Fibroblast of lung (primary cell): ENCODE measurements at regions not wholly inside any gene's neighbourhood (a gene's known extent, or its start where the extent isn't known, plus 50 kb on each side); places are given as distances from the start of the nearest gene placed in this dataset.

Experiments used
- EZH2 ChIP-seq: IDR thresholded peaks from 2 replicates; pipeline ENCODE4 v1.5.1; 2012; ENCODE audit warnings: low read length, control low read depth, mild to moderate bottlenecking; ENCODE audit errors: missing control alignments
- TF ChIP-seq, protein P1 (sequence below), 2 donors: IDR thresholded peaks in 1 of 2; conservative IDR thresholded peaks in 1 of 2; 1 replicate in 1 of 2; 2 replicates in 1 of 2; pipeline ENCODE4 v1.5.1; 2011 to 2012; ENCODE audit warnings: low read length in 2 of 2, control low read depth in 1 of 2, inconsistent platforms in 1 of 2, low read depth in 1 of 2, mild to moderate bottlenecking in 1 of 2

DNA sequence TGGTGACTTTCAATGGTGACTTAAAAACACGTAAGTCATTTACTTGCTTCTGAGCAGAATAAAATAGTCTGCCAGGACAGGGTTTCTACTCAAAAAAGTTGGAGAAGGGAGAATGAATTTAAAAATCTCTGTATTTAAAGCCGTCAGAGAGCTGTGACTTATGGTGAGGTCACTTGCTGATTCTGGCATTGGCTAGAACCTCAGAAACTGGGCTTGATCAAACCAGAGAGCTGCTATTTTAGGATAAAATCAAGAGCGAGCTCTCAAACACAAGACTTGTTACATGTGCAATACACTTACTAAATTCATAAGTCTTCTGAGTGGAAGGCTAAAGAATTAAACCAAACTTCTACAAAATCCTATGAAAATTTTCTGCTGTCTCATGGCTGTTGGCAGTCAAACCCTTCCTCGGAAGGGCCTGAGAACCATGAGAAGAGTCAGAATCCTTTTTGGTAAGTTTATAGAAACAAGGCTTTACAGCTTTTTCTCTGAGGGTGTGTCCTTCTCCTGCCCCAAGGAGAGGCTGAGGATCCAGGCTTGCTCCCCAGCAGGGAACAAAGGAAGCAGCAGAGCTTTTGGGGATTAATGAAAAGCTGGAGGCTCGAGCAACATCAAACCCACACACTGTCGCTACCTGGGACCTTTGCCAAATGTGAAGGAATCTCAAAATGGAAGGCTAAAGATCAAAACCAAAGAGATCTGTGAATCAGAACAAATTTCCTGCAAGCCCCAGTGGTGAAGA lies 816.4 kb downstream of the SOCS6 start:
- TF ChIP-seq, protein P1, sequence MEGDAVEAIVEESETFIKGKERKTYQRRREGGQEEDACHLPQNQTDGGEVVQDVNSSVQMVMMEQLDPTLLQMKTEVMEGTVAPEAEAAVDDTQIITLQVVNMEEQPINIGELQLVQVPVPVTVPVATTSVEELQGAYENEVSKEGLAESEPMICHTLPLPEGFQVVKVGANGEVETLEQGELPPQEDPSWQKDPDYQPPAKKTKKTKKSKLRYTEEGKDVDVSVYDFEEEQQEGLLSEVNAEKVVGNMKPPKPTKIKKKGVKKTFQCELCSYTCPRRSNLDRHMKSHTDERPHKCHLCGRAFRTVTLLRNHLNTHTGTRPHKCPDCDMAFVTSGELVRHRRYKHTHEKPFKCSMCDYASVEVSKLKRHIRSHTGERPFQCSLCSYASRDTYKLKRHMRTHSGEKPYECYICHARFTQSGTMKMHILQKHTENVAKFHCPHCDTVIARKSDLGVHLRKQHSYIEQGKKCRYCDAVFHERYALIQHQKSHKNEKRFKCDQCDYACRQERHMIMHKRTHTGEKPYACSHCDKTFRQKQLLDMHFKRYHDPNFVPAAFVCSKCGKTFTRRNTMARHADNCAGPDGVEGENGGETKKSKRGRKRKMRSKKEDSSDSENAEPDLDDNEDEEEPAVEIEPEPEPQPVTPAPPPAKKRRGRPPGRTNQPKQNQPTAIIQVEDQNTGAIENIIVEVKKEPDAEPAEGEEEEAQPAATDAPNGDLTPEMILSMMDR (conservative IDR thresholded peaks at IDR 0.05 in 1 of 2, IDR thresholded peaks at IDR 0.05 in 1 of 2; ENCODE audit: low read depth in 1 of 2, low read length in 2 of 2), result no peak
- no peak for TF ChIP-seq EZH2
